HEK293 (cell line): ENCODE measurements at regions not wholly inside any gene's neighbourhood (a gene's known extent, or its start where the extent isn't known, plus 50 kb on each side); places are given as distances from the start of the nearest gene placed in this dataset.

Experiments
- ZNF311 ChIP-seq: fragments of 450-650 bp; formaldehyde crosslinking; IDR thresholded peaks from 2 replicates; pipeline ENCODE4 v1.5.1; 2017; ENCODE audit warnings: missing biosample characterization, missing genetic modification characterization, borderline replicate concordance
- TF ChIP-seq, protein P1 (sequence below): fragments of 450-650 bp; formaldehyde crosslinking; IDR thresholded peaks from 2 replicates; pipeline ENCODE4 v1.5.1; 2016; ENCODE audit warnings: missing biosample characterization, missing genetic modification characterization
- TF ChIP-seq, protein P2 (sequence below): fragments of 450-650 bp; formaldehyde crosslinking; IDR thresholded peaks from 2 replicates; pipeline ENCODE4 v1.5.1; 2016; ENCODE audit warnings: missing biosample characterization, missing genetic modification characterization

DNA sequence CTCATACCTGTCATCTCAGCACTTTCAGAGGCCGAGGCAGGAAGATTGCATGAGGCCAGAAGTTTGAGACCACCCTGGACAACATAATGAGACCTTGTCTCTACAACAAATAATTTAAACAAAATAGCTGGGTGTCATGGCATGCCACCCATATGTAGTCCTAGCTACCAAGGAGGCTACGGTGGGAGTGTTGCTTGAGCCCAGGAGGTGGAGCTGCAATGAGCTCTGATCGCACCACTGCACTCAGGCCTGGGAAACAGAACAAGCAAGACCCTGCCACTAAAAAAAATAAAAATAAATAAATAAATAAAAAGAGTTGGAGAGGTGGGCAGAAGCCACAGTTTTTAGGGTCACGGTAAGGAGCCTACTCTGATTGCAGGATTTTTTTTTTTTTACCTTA, 136.0 kb downstream of the TANC2 start:
- TF ChIP-seq, protein P1, sequence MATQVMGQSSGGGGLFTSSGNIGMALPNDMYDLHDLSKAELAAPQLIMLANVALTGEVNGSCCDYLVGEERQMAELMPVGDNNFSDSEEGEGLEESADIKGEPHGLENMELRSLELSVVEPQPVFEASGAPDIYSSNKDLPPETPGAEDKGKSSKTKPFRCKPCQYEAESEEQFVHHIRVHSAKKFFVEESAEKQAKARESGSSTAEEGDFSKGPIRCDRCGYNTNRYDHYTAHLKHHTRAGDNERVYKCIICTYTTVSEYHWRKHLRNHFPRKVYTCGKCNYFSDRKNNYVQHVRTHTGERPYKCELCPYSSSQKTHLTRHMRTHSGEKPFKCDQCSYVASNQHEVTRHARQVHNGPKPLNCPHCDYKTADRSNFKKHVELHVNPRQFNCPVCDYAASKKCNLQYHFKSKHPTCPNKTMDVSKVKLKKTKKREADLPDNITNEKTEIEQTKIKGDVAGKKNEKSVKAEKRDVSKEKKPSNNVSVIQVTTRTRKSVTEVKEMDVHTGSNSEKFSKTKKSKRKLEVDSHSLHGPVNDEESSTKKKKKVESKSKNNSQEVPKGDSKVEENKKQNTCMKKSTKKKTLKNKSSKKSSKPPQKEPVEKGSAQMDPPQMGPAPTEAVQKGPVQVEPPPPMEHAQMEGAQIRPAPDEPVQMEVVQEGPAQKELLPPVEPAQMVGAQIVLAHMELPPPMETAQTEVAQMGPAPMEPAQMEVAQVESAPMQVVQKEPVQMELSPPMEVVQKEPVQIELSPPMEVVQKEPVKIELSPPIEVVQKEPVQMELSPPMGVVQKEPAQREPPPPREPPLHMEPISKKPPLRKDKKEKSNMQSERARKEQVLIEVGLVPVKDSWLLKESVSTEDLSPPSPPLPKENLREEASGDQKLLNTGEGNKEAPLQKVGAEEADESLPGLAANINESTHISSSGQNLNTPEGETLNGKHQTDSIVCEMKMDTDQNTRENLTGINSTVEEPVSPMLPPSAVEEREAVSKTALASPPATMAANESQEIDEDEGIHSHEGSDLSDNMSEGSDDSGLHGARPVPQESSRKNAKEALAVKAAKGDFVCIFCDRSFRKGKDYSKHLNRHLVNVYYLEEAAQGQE (tag by site-specific recombination), result no peak
- TF ChIP-seq ZNF311 (tag by site-specific recombination), result no peak
- TF ChIP-seq, protein P2, sequence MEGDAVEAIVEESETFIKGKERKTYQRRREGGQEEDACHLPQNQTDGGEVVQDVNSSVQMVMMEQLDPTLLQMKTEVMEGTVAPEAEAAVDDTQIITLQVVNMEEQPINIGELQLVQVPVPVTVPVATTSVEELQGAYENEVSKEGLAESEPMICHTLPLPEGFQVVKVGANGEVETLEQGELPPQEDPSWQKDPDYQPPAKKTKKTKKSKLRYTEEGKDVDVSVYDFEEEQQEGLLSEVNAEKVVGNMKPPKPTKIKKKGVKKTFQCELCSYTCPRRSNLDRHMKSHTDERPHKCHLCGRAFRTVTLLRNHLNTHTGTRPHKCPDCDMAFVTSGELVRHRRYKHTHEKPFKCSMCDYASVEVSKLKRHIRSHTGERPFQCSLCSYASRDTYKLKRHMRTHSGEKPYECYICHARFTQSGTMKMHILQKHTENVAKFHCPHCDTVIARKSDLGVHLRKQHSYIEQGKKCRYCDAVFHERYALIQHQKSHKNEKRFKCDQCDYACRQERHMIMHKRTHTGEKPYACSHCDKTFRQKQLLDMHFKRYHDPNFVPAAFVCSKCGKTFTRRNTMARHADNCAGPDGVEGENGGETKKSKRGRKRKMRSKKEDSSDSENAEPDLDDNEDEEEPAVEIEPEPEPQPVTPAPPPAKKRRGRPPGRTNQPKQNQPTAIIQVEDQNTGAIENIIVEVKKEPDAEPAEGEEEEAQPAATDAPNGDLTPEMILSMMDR (tag by site-specific recombination), result no peak
